GM12873 (cell line): ENCODE measurements at regions not wholly inside any gene's neighbourhood (a gene's known extent, or its start where the extent isn't known, plus 50 kb on each side); places are given as distances from the start of the nearest gene placed in this dataset.

Experiments used
- TF ChIP-seq, protein P1 (sequence below): IDR thresholded peaks from 2 replicates; pipeline ENCODE4 v1.5.1; 2012; ENCODE audit warnings: low read depth, mild to moderate bottlenecking, moderate library complexity, low read length, control low read depth; ENCODE audit not compliant: insufficient read depth; ENCODE audit errors: missing control alignments

DNA sequence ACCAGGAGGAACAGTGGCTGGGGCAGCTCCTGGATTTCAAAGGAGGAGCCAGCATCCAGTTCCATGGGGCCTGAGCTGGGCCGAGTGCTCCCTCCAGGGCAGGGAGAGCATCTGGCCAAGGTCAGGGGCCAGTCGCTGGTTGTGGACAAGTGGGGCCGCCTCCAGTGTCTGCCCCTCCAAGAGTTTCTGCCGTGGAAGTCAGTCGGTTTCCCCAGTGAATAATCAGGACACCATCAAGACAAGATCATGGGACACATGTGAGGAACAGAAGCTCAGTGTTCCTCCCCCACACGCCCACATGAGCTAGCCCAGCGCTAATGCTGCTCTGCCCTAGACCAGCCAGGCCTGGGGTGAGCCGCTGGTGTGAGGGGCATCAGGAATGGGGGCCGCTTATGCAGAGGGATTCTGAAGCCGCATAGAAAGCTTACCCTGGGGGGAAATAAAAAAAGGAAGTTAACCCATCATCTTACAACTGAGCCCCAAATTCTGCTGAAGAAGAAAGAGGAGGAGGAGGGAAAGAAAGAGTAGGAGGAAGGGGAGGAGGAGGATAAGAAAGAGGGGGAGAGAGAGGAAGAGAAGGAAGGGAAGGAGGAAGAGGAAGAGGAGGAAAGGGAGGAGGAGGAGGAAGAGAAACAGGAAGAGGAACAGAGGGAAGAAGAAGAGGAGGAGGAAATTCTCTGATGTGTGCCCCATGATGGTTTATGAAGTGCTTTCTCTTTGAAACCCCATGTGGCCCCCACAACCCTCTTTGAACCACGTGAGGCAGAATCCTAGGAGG lies 198.4 kb downstream of the MATN1 start:
- TF ChIP-seq, protein P1, sequence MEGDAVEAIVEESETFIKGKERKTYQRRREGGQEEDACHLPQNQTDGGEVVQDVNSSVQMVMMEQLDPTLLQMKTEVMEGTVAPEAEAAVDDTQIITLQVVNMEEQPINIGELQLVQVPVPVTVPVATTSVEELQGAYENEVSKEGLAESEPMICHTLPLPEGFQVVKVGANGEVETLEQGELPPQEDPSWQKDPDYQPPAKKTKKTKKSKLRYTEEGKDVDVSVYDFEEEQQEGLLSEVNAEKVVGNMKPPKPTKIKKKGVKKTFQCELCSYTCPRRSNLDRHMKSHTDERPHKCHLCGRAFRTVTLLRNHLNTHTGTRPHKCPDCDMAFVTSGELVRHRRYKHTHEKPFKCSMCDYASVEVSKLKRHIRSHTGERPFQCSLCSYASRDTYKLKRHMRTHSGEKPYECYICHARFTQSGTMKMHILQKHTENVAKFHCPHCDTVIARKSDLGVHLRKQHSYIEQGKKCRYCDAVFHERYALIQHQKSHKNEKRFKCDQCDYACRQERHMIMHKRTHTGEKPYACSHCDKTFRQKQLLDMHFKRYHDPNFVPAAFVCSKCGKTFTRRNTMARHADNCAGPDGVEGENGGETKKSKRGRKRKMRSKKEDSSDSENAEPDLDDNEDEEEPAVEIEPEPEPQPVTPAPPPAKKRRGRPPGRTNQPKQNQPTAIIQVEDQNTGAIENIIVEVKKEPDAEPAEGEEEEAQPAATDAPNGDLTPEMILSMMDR, result no peak

DNA sequence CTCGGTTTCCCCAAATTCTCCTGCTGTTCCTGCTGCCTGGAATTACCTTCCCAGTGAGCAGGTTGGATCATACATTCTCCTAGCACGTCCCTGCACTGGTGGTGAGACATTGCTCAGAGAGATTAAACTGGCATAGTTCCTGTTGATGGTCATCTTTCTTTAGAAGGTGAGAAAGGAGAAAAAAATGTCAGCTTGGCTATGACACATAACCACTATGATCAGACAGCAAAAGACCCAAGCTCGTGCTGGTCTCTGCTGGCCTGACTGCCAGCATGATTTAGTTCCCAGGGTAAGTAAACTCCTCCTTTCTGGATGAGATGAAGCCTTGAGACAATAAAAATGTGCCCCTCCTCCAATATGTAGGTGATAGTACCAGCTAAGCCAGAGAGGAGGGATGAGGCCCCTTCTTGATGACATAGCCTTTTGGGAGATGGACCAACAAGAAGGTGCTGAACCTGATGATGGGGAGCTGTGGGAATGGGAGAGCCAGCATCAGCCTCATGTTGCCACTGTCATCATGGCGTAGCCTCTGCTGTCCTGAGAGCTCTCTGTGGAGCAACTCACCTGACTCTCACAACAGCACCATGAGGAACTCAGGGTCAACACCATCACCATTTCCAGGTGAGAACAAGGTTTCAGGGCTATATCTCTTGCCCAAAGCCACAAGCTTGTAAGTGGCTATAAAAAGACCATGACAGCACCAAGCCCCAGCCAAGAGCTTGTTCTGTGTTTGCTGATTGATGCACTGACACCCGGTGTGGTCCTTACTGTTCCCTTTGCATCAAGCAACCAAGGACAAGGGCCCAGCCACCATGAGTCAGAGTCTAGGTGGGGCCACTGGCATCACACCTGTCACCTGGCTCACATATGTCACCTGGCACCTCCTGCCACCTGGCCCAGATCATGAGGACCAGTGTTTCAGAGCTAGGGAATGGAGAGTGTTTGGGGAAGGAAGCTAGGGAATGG lies 200.0 kb downstream of the MATN1 start:
- TF ChIP-seq, protein P1, result no peak

GRCh38 chr1:30522031-30523004 lies 201.1 kb downstream of the MATN1 start:
- TF ChIP-seq, protein P1, result no peak

DNA sequence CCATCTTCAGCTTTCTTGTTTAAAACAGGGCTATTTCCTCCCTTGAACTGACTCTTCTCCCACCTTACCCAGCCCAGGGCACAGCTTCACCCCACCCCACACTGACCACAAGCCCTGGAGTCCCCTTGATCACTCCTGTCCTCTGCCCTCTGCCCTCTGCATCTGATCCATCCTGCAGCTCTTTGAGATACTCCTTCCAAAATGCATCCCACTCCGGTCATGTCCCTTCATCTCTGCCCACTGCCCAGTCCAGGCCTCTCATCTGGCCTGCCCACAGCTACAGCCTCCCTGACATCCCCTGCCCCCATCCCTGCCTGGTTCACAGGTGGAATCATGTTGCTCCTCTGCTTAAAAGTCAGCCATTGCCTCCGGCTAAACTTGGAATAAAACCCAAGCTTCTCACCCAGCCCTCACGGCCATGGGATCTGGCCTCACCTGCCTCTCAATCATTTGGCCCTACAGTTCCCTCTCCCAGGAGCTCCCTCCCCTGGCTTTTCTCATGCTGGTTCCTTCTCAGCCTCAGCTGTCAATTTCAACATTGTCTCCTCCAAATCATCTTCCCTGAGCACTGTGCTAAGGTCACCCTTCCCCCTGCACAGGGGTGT lies 202.0 kb downstream of the MATN1 start:
- TF ChIP-seq, protein P1, result no peak

DNA sequence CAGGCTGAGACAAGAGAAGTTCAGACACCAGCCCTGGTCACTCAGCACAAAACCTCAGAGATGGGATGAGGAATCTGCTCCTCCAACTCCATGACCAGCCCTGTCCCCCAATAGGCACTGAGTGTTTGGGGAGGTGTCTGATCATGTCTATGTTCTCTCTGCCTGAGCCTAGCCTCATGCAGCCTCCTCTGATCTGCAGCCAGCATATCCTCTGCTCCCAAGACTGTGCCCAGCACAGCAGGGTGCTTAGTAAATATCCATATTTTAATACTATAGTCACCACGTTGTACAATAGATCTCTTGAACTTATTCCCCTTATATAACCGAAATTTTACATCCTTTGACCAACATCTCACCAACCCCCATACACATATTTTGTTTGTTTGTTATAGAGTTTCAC lies 202.9 kb downstream of the MATN1 start:
- TF ChIP-seq, protein P1, result no peak

DNA sequence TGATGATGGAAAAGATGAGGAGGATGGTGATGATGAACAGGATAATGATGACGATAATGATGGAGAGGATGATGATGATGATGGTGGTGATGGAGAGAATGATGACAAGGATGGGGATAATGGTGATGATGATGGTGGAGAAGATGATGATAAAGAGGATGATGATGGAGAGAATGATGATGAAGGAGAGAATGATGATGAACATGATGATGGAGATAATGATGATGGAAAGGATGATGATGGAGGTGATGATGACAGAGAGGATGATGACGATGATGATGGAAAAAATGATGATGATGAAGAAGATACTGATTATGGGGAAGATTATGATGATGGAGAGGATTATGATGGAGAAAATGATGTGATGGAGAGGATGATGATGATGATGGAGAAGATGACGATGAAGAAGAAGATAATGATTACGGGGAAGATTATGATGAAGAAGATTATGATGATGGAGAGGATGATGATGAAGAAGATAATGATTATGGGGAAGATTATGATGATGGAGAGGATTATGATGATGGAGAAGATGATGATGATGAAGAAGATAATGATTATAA lies 204.1 kb downstream of the MATN1 start:
- TF ChIP-seq, protein P1, result no peak
